NCI-H526 treated with DMSO at 0.1 percent for 48 hours (cell line): ENCODE measurements at regions not wholly inside any gene's neighbourhood (a gene's known extent, or its start where the extent isn't known, plus 50 kb on each side); places are given as distances from the start of the nearest gene placed in this dataset.
"Not testable (repeated sequence)": the region's sequence is repeated elsewhere in the genome, so short reads cannot be mapped to it uniquely, and the experiment has no call there.

Source experiments
- DNase-seq: peaks from one replicate; lab custom pipeline; 2025; lab: John Stamatoyannopoulos, UW

DNA sequence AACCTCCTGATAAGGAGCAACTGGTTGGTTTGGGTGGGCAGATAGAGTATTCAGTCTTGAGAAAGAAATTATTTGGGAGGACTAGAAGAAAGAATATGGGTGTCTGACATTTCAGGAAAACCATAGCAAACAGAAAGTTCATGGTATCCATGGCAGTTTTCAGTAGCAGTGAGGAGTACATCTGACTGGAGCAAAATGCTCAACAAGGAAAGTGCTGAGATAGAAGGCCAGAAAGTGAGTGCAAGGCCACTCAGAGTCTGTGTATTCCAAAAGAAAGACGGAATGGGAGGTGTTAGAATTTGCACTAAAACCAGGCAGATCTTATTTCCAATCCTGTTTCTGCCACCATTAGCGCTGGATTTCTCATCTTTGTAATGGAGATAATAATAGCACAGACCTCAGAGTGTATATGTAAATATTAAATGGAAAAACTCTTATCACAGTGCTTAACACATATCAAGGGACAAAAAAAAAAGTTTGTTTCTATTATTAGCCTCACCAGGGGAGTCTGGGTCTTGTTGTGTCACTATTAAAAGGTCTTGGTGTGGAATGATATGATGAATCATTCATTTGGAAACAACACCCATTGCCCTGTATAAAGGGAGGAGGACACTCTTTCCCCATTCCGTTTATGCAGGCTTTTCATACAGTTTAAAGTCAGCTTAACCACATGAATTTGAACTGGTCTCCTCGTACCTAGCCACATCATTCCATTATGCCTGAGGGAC is 349.8 kb downstream of the IPO8 start:
- DNase-seq = no peak

DNA sequence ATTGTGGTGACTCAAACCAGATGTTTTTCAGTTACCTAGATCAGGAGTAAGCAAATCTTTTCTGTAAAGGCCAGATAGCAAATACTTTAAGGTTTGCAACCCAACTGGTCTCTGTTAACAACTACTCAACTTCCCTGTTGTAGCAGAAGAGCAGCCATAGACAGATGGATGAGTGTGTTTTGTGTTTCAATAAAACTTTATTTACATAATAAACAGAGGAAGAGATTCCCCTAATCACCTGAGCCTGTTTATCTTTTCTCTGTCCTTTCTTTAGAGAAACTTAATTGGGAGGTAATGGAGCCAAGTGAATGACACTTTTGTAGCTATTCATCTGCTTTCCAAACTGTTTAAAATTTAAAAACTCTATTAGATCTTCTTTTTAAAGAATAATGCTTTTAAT is 365.1 kb downstream of the IPO8 start:
- no peak for DNase-seq

DNA sequence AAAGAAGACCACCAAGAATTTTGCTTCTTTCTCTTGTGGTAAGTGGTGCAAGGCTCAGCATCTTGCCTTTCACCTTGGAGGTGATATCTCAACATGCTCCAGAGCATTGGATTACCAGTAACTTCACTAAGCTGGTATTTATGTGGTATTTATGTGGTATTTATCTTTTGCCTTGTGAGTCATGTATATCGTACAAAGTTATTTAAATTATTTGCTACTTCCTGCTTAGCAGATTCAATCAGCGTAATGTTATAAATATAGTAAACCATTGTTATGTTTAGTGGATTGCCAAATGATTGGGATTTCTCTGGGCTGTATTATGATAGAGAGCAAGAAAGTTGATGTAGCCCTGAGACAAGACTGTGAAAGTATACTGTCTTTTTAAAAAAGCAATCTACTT is 366.4 kb downstream of the IPO8 start:
- DNase-seq = no peak

DNA sequence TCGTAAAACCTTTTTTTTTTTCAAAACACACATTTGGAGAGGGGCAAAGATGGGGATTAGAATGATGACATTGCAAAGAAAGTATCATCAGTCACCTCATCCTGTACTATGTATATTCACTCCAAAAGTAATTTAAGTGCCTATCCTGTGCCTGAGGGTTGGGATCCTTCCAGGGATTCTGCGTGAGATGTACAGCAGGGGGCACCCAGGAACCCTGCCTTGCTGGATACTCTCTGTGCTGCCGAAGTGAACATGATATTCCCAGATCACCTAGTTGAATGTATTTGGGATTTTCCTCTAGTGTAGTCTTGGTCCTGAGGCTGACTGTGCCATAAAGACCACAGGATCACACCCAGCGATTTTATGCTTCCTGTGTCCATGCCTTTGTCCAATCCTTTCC is 372.7 kb downstream of the IPO8 start:
- DNase-seq = no peak

DNA sequence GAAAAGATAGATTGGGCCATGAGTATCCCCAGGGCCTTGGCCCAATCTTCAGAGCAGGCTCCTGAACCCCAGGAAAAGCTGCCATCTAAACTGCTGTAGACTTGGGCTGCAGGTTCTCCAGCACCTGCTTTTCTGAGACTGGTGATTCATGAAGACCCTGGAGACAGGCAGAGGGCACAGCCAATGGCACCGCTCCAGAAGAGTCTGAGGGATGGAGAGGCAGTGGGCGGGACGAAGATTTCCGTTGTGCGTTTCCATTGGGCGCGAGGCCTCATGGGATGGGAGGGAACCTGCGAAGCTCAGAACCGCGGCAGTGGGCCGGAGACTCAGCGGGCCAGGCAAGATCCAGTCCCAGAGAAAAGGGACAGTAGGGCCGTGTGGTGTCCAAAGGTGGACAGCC is 375.1 kb downstream of the IPO8 start:
- DNase-seq = no peak

DNA sequence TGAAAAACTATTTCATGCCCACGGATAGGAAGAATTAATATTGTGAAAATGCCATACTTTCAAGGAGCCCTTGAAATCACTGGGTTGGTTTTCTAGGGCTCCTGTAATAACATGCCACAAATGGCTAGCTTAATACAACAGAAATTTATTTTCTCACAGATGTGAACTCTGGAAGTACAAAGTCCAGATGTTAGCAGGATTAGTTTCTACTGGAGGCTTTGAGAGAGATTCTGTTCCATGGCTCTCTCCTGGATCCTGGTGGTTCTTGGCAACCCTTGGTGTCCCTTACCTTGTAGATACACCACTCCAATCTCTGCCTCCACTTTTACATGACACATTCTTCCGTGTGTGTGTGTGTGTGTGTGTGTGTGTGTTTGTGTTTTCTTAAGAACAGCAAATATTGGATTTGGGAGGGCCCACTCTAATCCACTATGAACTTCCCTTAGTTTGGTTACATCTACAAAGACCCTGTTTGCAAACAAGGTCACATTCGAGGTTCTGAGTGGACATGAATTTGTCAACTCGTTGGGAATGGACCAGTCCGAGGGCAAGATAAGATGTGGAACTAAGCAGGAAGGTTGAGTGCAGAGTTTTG is 381.1 kb downstream of the IPO8 start:
- DNase-seq = no peak

DNA sequence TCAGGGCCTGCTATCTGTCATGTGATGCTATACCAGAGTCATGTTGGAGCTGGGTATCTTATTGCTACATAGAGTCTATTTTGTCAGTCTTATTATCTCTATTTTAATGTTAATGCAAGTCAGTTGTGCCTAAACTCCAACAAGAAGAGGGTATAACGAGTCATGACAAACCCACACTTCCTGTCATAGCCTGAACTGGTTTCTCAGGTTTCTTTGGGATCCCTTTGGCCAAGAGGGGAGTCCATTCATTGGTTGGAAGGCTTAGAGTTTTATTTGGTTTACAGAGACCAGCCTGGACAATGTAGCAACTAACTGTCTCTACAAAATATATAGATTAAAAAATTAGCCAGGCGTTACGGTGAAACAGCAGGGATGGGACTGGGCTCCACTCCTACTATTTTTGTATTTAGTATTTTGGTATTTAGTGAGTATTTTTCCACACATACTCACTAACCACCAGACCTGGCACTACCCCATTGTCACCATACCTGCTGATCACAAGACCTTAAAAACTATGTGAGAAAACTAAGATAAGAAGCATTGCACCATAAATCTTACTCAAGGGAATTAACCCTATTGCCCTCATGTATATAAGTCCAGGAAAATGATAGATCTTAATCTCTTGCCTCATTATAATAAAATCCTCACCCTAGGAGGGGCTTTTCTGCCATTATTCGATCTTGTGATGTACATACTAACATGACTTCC is 387.5 kb downstream of the IPO8 start:
- no peak for DNase-seq

DNA sequence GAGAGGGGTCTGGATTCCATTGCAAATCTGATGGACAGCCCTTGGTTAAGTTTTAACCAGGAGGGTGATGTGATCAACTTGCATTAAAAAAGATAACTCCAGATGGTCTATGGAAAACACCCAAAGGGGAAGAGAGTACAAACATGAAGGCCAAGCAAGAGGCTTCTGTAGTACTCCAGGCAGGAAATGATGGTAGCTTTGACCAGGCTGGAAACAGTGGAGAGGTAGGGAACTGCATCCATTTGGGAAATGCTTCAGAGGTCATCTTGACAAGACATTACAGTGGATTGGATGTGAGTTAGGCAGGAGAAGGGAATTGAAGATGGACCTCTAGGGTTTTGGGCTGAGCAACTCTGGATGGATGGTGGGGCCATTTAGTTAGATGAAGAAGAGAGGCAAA is 391.1 kb downstream of the IPO8 start:
- no peak for DNase-seq

DNA sequence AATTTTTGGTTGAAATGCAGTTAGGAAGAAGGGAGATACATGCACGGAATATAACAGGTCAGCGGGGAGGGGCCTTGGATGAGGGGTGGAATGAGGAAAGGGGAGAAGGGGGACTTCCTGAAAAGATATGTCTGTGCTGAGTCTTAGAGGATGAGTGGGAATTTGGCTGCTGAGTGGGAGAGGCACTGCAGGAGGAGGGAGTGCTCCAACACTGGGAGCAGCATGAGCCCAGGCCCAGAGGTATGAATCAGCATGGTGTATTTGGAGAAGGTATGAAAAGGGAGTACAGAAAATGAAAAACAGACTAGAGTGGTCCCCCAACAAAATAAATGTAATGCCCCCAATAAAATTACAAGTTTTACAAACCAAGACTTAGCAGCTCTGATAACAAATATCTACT is 394.4 kb downstream of the IPO8 start:
- no peak for DNase-seq

DNA sequence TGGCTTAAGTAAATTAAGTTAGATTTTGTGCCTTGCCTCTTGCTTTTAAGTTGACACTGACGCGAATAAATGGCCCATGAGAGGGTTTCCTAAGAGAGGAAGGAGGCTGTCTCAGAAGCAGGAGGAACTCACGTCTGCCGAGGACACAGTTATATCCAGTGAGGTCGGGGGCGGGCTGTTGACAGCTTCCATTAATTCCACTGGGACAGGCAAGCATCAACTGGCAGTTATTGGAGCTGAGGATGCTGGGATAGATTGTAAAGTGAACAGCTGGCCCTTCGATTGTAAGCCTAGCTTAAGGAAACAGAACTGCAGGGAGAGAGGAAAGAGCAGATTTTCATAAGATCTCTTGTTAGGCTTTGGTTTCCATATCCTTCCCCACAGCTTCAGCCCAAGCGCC is 399.2 kb downstream of the IPO8 start:
- DNase-seq = no peak

DNA sequence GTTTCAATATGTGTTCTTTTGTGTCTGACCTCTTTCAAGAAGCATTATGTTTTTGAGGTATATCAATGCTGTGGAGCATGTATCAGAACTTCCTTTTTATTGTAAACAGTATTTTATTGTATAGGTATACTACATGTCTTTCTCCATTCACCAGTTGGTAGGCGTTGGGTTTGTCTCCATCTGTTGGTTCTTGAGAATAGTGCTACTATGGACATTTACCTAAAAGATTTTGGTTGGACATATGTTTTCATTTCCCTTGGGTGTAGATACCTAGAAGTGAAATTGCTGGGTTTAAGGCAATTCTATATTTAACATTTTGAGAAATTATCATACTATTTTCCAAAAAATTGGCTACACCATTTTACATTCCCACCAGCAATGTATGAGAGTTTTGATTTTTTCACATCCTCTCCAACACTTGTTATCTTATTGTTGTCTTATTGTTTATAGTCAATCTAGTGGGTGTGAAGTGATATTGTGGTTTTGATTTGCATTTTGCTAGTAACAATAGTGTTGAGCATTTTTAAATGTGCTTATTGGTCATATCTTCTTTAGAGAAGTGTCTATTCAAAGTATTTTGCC is 409.2 kb downstream of the IPO8 start:
- DNase-seq = no peak

DNA sequence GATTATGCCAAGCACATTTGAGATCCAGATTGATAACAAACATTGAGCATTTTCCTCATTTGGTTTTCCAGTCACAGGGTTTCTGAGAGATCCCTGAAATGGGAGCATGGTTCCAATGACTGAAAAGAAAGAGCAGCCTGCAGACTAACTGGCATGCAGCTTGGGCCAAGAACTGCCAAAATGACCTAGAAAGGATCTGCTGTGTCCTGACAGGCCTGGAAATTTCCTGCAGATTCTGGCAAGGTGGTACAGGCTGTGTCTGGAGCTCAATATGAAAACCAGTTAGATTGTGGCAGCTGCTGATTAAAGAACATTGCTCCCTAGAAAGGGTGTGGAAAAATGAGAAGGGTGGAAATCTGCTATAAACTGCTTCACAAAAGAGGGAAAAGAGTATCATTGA is 417.3 kb downstream of the IPO8 start:
- no peak for DNase-seq

DNA sequence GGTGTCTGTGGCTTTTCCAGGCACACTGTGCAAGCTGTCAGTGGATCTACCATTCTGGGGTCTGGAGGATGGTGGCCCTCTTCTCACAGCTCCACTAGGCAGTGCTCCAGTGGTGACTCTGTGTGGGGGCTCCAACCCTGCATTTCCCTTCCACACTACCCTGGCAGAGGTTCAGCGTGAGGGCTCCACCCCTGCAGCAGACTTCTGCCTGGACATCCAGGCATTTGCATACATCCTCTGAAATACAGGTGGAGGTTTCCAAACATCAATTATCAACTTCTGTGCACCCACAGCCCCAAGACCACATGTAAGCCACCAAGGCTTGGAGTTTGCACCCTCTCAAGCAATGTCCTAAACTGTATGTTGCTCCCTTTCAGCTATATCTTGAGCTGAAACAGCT is 423.2 kb downstream of the IPO8 start:
- not testable (repeated sequence) for DNase-seq

DNA sequence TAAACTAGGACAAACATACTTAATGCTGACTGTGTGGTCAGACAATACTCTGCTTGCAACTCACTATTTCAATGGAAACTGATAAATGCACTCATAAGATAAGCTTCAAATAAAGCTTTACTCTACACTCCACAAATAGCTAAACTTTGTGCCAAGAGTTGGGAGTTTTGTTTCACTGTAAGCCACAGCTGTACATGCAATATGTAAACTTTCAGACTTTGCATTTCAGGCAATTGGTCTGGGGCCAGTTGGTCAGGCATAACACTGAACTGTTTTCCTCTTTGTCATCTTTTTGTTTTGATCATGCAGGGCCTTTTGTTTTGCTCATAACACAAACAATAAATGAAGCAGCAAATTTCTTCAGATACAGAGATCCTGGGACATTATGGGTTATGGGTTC is 426.2 kb downstream of the IPO8 start:
- DNase-seq = no peak

DNA sequence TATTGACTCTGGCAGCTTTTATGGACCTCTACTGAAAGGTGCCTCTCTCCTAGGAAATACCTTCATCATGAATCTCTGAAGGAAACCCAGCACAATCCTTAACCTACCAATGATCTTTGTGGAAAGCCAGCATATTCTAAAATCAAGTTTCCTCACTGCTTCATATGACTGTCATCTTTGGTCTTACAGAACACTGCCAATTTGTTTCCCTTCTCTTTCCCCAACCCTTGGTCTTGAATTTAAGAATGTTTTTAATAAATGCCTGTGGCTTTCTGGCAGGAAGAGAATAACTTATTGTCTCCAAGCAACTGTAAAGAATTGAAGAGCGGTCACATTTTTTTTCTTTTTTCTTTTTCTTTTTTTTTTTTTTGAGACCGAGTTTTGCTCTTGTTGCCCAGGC is 427.6 kb downstream of the IPO8 start:
- DNase-seq = no peak

DNA sequence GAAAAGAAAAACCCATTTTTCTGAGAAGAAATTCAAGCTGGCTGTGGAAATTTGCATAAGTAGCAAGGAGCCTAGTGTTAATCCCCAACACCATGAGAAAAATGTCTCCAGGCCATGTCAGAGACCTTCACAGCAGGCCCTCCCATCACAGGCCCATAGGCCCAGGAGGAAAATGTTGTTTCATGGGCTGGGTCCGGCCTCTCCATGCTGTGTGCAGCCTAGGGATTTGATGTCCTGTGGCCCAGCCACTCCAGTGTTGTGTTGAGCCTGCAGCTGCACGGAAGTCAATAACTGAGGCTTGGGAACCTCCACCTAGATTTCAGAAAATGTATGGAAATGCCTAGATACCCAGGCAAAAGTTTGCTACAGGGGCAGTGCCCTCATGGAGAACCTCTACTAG is 432.2 kb downstream of the IPO8 start:
- no peak for DNase-seq

DNA sequence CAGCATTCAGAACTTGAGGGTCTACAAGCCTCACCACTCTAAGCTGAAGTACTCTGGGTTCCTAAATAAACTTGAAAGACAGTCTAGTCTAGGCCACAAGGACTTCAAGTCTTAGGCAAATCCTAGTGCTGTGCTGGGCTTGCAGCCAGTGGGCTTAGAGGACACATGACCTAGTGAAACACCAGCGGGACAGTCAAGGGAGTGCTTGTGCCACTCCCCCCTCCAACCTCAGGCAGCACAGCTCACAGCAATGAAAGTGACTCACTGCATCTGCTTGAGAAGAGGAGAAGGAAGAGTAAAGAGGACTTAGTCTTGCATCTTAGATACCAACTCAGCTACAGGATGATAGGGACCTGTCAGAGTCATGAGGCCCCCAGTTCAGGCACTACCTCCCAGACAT is 438.1 kb downstream of the IPO8 start:
- no peak for DNase-seq

DNA sequence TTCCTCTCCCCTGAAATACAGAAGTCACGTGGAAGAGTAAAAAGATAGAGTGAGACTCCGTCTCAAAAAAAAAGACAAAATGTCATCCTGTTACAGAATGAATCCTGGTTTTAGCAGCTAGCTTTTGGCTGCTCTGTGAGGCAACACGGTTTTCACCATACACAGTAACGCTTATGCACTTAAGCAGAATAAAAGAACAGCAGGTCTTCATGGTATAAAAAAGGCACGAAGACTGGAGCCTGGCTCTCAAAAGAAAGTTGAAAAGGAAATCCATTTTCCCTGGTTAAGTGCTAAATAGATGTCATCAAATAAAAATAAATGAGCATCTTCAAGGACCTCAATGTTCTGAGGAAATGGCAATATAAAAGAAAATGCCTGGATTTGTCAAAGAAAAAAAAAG is 444.1 kb downstream of the IPO8 start:
- no peak for DNase-seq

DNA sequence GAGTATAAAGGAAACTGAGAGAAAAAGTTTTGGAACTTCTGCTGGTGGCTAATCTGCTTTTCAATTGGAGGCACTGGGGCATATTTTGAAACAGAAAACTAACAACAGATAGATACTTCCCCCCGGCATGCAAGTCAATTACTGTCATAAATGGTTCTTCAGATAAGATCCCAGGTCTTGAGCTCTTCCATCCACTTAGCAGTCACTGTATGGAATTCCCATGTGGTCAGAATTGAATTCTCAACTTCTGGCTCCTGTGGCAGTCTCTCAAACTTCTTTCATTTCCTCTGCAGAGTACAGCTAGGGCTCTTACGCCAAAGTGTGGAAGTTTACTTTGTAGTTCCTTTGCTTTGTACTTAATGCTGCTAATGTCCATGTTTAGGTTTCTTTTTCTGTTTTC is 452.2 kb downstream of the IPO8 start:
- DNase-seq = no peak

DNA sequence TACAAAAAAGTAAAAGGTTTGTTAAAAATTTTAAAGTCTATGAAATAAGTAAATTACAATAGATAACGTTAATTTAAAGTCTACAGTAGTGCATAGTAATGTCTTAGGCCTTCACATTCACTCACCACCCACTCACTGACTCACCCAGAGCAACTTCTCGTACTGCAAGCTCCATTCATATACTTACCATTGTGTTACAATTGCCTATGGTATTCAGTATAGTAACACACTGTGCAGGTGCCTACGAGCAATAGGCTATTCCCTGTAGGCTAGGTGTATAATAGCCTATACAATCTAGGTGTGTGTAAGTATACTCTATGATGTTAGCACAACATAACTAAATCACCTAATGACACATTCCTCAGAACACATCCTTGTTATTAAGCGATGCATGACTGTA is 435.3 kb upstream of the TMTC1 start:
- no peak for DNase-seq

DNA sequence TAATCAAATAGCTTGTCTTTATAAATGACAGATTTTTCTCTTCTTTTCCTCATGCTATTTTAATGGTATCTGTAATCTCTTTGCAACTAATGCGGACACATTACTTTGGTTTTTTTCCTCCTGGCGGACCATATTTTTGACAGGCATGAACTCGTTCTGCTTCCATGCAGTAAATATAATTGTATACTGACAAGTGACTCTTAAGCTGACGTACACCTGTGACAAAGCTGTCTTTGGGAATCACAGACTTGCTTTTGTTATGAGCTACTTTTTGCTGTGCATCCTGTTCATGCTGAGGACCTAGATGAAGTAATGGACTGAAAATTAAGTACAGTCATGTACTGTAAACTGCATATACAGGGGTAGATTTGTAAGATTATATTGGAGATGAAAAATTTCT is 434.3 kb upstream of the TMTC1 start:
- DNase-seq = no peak

DNA sequence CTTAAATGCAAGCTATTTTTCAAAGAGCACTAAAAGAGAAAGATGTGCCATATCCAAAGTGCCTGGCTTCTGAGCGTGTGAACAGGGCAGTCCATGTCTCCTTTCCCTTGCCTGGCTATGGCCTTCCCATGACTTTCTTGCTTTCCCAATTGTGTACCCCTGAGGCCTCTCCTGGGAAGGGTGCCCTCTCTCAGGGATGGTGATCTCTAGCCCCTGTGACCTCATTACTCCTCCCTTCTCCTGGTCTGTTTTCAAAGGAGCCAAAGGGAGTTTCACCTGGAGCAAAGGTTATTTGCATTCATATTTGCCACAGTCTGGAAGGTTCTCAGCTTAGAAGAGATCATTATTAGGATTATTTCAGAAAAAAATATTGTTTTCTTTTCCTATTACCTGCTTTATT is 429.4 kb upstream of the TMTC1 start:
- no peak for DNase-seq

DNA sequence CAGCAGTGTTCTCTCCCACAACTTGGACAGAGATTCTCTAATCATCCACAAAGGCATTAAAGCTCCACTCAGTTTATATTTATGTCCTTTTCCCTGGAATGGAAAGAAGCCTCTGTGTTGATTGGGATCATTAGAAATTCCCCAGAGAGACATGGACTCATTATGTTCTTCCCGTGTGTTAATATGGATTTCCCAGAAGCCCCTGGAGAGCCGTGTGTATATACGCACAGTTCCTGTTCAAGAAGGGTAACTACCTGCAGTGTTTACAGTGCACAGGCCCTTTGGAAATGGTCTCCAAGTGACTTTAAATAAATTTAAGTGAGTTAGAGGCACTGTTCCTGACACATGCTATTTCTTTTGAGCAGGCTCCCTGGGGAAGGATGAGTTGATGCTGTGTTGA is 428.0 kb upstream of the TMTC1 start:
- no peak for DNase-seq
